Nephron (organoid): ENCODE measurements at regions not wholly inside any gene's neighbourhood (a gene's known extent, or its start where the extent isn't known, plus 50 kb on each side); places are given as distances from the start of the nearest gene placed in this dataset.
A peak's percentile ranks its signal among the peaks of the same experiment; 100 is the strongest.
"Not testable (repeated sequence)": the region's sequence is repeated elsewhere in the genome, so short reads cannot be mapped to it uniquely, and the experiment has no call there.

Source experiments
- H3K27ac Mint-ChIP-seq, 3 experiments: 2 replicates each; pipeline ENCODE4 v1.8.0; 2020; ENCODE audit warnings: mixed read lengths in 3 of 3, mild to moderate bottlenecking in 2 of 3, moderate library complexity in 1 of 3
- H3K27me3 Mint-ChIP-seq: 2 replicates; pipeline ENCODE4 v1.8.0; 2021; ENCODE audit warnings: low read depth, mild to moderate bottlenecking, moderate library complexity, mixed read lengths
- H3K36me3 Mint-ChIP-seq: 2 replicates; pipeline ENCODE4 v1.8.0; 2020; ENCODE audit warnings: low read depth, mixed read lengths
- H3K4me1 Mint-ChIP-seq: 2 replicates; pipeline ENCODE4 v1.8.0; 2020; ENCODE audit warnings: mixed read lengths
- H3K4me3 Mint-ChIP-seq, 3 experiments: 2 replicates each; pipeline ENCODE4 v1.8.0; 2020; ENCODE audit warnings: mild to moderate bottlenecking in 3 of 3, mixed read lengths in 3 of 3, moderate library complexity in 2 of 3
- H3K9me3 Mint-ChIP-seq: 2 replicates; pipeline ENCODE4 v1.8.0; 2020; ENCODE audit warnings: mixed read lengths
- TF ChIP-seq, protein P1 (sequence below), 3 experiments: fragments of 200-600 bp; sonication (generic); IDR thresholded peaks; one replicate each; pipeline ENCODE4 v1.5.0; 2021; ENCODE audit warnings: antibody characterized with exemption in 3 of 3; ENCODE audit not compliant: unreplicated experiment in 3 of 3

DNA sequence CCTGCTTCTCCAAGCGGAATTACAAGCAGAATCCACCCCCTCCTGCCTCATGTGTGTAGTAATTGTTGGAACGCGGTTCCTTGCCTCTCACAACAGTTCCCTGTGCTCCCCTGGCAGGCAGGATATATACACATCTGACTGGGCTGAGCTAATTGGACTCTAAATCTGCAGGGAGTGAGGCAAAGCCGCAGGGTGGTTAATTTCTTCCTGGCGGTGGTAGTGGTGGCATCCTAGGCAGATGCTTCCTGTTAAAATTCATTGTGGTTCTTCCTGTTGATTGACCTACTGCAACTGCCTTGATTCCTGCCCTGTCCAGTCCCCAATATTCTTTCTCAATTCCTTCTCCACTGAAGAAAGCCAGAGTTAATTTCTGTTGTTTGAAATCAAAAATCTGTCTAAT lies 202.9 kb upstream of the PROK2 start:
- no peaks in the 10 kb centered on the region for H3K36me3 Mint-ChIP-seq
- no peaks in the 10 kb centered on the region for H3K27me3 Mint-ChIP-seq
- no peak overlapping the region for H3K4me3 Mint-ChIP-seq
- peaks cover 7% of the 10 kb centered on the region for H3K9me3 Mint-ChIP-seq
- peak overlapping the region in 1 of 3 experiments; percentile 14 for H3K27ac Mint-ChIP-seq
- no peaks in the 10 kb centered on the region for H3K4me1 Mint-ChIP-seq
- TF ChIP-seq, protein P1, sequence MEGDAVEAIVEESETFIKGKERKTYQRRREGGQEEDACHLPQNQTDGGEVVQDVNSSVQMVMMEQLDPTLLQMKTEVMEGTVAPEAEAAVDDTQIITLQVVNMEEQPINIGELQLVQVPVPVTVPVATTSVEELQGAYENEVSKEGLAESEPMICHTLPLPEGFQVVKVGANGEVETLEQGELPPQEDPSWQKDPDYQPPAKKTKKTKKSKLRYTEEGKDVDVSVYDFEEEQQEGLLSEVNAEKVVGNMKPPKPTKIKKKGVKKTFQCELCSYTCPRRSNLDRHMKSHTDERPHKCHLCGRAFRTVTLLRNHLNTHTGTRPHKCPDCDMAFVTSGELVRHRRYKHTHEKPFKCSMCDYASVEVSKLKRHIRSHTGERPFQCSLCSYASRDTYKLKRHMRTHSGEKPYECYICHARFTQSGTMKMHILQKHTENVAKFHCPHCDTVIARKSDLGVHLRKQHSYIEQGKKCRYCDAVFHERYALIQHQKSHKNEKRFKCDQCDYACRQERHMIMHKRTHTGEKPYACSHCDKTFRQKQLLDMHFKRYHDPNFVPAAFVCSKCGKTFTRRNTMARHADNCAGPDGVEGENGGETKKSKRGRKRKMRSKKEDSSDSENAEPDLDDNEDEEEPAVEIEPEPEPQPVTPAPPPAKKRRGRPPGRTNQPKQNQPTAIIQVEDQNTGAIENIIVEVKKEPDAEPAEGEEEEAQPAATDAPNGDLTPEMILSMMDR (IDR thresholded peaks at IDR 0.05; ENCODE audit: unreplicated experiment in 3 of 3) = no peak

DNA sequence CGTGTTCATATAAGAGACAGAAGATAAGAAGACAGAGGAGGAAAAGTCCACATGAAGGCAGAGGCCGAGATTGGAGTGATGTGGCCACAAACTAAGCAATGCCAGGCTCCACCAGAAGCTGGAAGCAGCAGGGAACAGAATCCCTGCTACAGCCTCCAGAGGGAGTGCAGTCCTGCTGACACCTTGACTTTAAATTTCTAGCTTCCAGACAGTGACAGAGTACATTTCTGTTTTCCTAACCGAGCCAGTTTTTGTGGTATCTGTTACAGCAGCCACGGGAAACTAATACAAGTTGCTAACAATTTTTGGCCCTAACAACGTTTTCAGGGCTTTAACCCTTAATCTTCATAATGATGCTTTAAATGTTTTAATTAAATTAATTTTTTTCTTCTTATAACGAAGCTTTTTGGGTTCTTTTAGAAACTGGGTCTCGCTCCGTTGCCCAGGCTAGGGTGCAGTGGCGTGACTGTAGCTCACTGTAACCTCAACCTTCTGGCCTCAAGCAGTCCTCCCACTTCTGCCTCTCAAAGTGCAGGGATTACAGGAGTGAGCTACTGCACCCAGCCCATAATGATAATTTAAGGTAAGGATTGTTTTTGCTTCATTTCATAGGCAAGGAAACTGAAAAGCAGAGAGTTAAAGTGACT lies 202.3 kb upstream of the PROK2 start:
- no peak overlapping the region for H3K27ac Mint-ChIP-seq
- no peak overlapping the region for H3K4me3 Mint-ChIP-seq
- H3K4me1 Mint-ChIP-seq = no peaks in the 10 kb centered on the region
- no peaks in the 10 kb centered on the region for H3K36me3 Mint-ChIP-seq
- TF ChIP-seq, protein P1 (IDR thresholded peaks at IDR 0.05; ENCODE audit: unreplicated experiment in 3 of 3) = peak in 1 of 3 experiments; percentile 15
- H3K9me3 Mint-ChIP-seq = peaks cover 7% of the 10 kb centered on the region
- H3K27me3 Mint-ChIP-seq = no peaks in the 10 kb centered on the region

DNA sequence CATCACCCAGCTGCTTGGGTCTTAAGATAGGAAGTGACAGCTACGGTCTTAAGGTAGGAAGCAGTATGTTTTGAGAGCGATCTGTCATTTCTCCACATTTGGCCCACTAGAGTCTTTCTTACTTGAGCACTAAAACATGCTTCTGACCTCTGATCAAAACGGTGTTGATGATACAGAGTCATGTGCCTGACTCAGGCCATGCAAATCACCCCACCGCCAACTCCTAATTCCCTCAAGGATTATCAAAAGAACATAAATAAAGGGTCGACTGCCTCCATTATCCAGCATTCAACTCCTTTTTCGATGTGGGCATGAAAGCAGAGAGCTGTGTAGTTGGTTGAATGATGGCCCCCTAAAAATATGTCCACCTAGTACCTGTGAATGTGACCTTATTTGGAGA lies 201.7 kb upstream of the PROK2 start:
- Mint-ChIP-seq H3K36me3 (no peaks in the 10 kb centered on the region), H3K27ac (no peak overlapping the region), H3K4me1 (no peaks in the 10 kb centered on the region), H3K27me3 (no peaks in the 10 kb centered on the region), H3K4me3 (no peak overlapping the region), H3K9me3 (peaks cover 7% of the 10 kb centered on the region)
- TF ChIP-seq, protein P1 (IDR thresholded peaks at IDR 0.05; ENCODE audit: unreplicated experiment in 3 of 3) = no peak

DNA sequence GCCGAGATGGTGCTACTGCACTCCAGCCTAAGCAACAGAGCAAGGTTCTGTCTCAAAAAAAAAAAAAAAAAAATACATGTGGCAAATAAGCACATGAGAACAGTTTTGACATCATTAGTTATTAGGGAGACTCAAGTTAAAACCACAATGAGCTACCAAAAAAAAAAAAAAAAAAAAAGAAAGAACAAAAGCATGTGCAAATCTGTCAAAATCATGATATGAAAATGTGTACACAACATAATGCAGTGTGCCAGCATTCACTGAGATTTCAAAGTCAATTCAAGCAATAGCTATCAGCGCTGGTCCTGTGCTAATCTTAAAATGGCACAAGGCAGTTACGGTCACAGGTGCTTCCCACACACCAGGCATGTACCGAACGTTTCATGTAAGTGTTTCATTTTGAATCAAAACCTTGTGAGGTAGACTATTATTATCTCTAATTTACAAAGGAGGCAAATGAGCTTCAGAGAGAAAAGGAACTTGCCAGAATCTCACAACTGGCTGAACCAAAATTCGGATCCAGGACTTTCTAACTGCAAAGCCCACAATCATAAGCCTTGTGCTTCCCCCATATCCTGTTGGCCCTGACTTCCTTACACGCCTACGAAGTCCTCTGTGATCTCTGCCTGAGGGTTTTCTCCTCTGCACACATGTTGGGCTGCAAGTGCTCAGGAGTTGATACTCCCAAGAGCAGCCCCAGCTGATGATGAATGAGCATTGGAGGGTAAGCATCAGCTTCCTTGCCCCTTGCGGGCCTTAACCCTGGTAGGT lies 200.1 kb upstream of the PROK2 start:
- TF ChIP-seq, protein P1 (IDR thresholded peaks at IDR 0.05; ENCODE audit: unreplicated experiment in 3 of 3) = no peak
- no peaks in the 10 kb centered on the region for H3K36me3 Mint-ChIP-seq
- H3K27me3 Mint-ChIP-seq = no peaks in the 10 kb centered on the region
- H3K4me1 Mint-ChIP-seq = no peaks in the 10 kb centered on the region
- peaks cover 2% of the 10 kb centered on the region for H3K9me3 Mint-ChIP-seq
- H3K4me3 Mint-ChIP-seq = no peak overlapping the region
- H3K27ac Mint-ChIP-seq = no peak overlapping the region

DNA sequence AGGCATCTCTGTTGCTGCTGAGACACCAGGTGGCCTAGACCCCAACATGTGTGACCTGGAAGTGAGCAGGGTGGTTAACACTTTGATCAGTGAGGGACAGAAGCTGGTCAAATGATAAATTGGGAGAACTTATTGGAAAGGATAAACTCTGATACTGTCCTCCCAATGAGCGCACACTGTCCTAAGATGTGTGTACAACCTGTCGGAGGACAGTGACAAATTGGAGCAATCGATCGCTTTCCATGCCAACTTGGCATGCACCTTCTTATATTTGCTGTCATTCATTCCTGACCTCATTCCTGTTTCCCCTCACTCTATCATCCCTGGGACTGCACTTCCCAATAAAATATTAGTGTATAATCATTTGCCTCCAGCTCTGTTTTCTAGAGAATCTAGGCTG lies 198.7 kb upstream of the PROK2 start:
- Mint-ChIP-seq H3K36me3 (no peaks in the 10 kb centered on the region), H3K27ac (no peak overlapping the region), H3K4me1 (no peaks in the 10 kb centered on the region), H3K27me3 (peaks cover 3% of the 10 kb centered on the region), H3K4me3 (no peak overlapping the region), H3K9me3 (peaks cover 2% of the 10 kb centered on the region)
- TF ChIP-seq, protein P1 (IDR thresholded peaks at IDR 0.05; ENCODE audit: unreplicated experiment in 3 of 3) = no peak

DNA sequence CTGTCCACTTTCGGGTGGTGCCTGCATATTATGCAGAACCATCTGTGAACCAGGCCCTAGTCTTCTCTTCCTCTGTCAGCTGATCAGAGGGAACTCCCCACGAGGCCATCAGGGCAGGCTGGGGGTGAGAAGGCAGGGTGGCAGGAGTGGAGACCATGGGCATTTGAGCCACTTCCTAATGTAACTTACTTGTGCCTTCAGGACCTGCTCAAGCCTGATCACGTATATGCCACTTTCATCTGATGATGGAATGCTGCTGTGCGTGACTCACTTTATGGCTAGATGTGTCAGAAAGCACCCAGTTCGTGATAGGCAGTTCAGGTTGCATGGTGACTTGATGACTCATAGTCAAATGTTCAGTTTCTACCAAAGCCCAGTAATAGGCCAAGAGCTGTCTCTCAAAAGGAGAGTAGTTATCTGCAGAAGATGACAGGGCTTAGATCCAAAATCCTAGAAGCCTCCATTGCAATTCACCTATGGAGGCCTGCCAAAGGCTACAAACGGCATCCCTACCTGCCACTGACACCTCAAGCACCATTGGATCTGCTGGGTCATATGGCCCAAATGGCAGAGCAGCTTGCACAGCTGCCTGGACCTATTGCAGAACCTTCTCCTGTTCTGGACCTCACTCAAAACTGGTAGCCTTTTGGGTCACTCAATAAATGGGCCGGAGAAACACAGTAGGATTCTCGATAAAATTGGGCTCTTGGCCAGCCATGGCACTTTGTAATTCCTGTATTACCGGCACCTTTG lies 197.7 kb upstream of the PROK2 start:
- not testable (repeated sequence) for H3K27ac Mint-ChIP-seq, H3K27me3 Mint-ChIP-seq, H3K9me3 Mint-ChIP-seq, H3K4me3 Mint-ChIP-seq, H3K36me3 Mint-ChIP-seq, H3K4me1 Mint-ChIP-seq
